Keratinocyte (primary cell): ENCODE measurements at regions not wholly inside any gene's neighbourhood (a gene's known extent, or its start where the extent isn't known, plus 50 kb on each side); places are given as distances from the start of the nearest gene placed in this dataset.

Source experiments
- DNase-seq: peaks from one replicate; pipeline ENCODE4 v3.0.0-alpha.2; 2011; ENCODE audit warnings: low read depth, missing footprints, low spot score
- FAIRE-seq: peaks from 2 replicates; lab custom pipeline; 2011; peaks lifted over from hg19 to GRCh38; lab: Jason Lieb, UNC
- H2AFZ ChIP-seq: 2 replicates; pipeline ENCODE4 v1.6.0; 2012; ENCODE audit warnings: low read length, control low read depth, inconsistent platforms; ENCODE audit not compliant: control insufficient read depth
- H3K27ac ChIP-seq: 2 replicates; pipeline ENCODE4 v1.5.1; 2011; ENCODE audit warnings: low read length; ENCODE audit not compliant: control insufficient read depth, insufficient read depth
- H3K27me3 ChIP-seq: 3 replicates; pipeline ENCODE4 v1.6.0; 2011; ENCODE audit warnings: low read length; ENCODE audit not compliant: control insufficient read depth, insufficient read depth; ENCODE audit errors: extremely low read depth
- H3K36me3 ChIP-seq, 2 experiments: 2 replicates in 1 of 2; 3 replicates in 1 of 2; pipeline ENCODE4 v1.5.1; 2011; ENCODE audit warnings: low read length in 2 of 2, mild to moderate bottlenecking in 1 of 2; ENCODE audit not compliant: control insufficient read depth in 2 of 2, insufficient read depth in 2 of 2; ENCODE audit errors: extremely low read depth in 1 of 2
- H3K4me1 ChIP-seq: 3 replicates; pipeline ENCODE4 v1.5.1; 2011; ENCODE audit warnings: low read length; ENCODE audit not compliant: control insufficient read depth, insufficient read depth; ENCODE audit errors: extremely low read depth
- H3K4me2 ChIP-seq: 3 replicates; pipeline ENCODE4 v1.6.0; 2011; ENCODE audit warnings: low read depth, low read length; ENCODE audit not compliant: control insufficient read depth, insufficient read depth; ENCODE audit errors: extremely low read depth
- H3K4me3 ChIP-seq, 3 experiments: fragments of 200-600 bp in 1 of 3; sonication (generic) in 1 of 3; 2 replicates in 2 of 3; 3 replicates in 1 of 3; pipeline ENCODE4 v1.5.1; 2011 to 2016; ENCODE audit warnings: low read length in 3 of 3, mild to moderate bottlenecking in 3 of 3, control low read depth in 2 of 3, inconsistent platforms in 1 of 3, low read depth in 1 of 3, mixed read lengths in 1 of 3, mixed run types in 1 of 3, moderate library complexity in 1 of 3; ENCODE audit not compliant: control insufficient read depth in 2 of 3, insufficient read depth in 2 of 3; ENCODE audit errors: extremely low read depth in 1 of 3
- H3K79me2 ChIP-seq: 2 replicates; pipeline ENCODE4 v1.6.0; 2012; ENCODE audit warnings: low read length; ENCODE audit not compliant: control insufficient read depth, insufficient read depth
- H3K9ac ChIP-seq: 3 replicates; pipeline ENCODE4 v1.6.0; 2011; ENCODE audit warnings: low read length; ENCODE audit not compliant: control insufficient read depth, insufficient read depth; ENCODE audit errors: extremely low read depth
- H3K9me1 ChIP-seq: 3 replicates; pipeline ENCODE4 v1.6.0; 2011; ENCODE audit warnings: low read length; ENCODE audit not compliant: control insufficient read depth, insufficient read depth; ENCODE audit errors: extremely low read depth
- H3K9me3 ChIP-seq: 2 replicates; pipeline ENCODE4 v1.5.1; 2012; ENCODE audit warnings: low read depth, low read length; ENCODE audit not compliant: control insufficient read depth
- H4K20me1 ChIP-seq: 3 replicates; pipeline ENCODE4 v1.6.0; 2011; ENCODE audit warnings: low read length; ENCODE audit not compliant: control insufficient read depth, insufficient read depth; ENCODE audit errors: extremely low read depth
- EZH2 ChIP-seq: IDR thresholded peaks from one replicate; pipeline ENCODE4 v1.6.1; 2012; ENCODE audit warnings: inconsistent platforms, mild to moderate bottlenecking, low read length, moderate library complexity
- dilution Hi-C: fragments of 300-500 bp; cut with MboI; formaldehyde crosslinking; loops from one replicate; pipeline ENCODE4 v1.7.0; 2020; ENCODE audit warnings: low sequenced_read_pairs; ENCODE audit not compliant: extremely low pct_ligation_motif_present
- TF ChIP-seq, protein P1 (sequence below), 3 experiments: IDR thresholded peaks in 1 of 3; conservative IDR thresholded peaks in 1 of 3; optimal IDR thresholded peaks in 1 of 3; 2 replicates in 2 of 3; 3 replicates in 1 of 3; pipeline versions ENCODE3 to v1.5.1; 2011; ENCODE audit warnings: low read length in 3 of 3, mild to moderate bottlenecking in 3 of 3, moderate library complexity in 2 of 3, control low read depth in 1 of 3, inconsistent platforms in 1 of 3; ENCODE audit not compliant: insufficient read depth in 2 of 3; ENCODE audit errors: extremely low read depth in 1 of 3

DNA sequence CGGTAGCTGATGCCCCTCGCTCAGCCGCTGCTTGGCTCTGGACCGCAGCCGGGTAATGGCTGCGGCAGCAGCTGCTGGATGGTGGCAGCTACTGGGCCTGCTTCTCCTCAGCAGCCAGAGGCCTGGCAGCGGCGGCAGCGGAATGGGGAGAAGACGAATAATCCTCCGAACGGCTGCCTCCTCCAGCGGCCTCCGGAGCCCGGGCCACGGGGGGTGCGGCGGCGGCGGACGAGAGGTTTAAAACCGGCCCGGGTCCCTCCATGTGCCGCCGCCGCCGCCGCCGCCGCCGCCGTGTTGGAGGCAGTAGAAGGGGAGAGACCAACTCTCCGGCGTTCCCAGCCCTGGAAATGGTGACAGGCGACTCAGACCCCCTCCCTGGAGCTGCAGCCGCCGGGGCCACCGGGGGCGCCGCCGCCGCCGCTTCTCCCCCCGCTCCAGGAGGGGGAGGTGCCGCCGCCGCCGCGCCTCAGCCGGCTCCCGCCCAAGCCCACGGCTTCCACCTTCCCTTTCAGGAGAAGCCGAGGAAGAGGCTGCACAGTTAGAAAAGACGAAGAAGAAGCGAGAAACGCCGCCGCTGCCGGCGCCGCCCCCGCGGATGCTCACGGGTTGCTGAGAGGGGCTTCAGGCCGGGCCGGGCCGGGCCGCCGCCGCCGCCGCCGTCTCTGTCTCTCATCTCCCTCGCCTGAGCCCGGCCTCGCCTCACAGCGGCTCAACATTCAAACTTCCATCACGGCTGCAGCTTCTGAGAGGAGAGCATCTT is 118.4 kb upstream of the PRSS3 start:
- FAIRE-seq (no peak), DNase-seq (no peak)
- Histone ChIP-seq H3K9me1 (no peaks in the 10 kb centered on the region), H3K4me1 (no peaks in the 10 kb centered on the region), H3K4me2 (peak overlapping the region; percentile 70), H3K27me3 (peaks cover 2% of the 10 kb centered on the region), H3K27ac (no peak overlapping the region), H3K79me2 (no peaks in the 10 kb centered on the region), H3K9ac (peak overlapping the region; percentile 28), H3K36me3 (no peaks in the 10 kb centered on the region), H4K20me1 (no peaks in the 10 kb centered on the region), H3K9me3 (no peaks in the 10 kb centered on the region), H2AFZ (peak overlapping the region; percentile 58), H3K4me3 (peak overlapping the region; percentile 40 to 67 (median 51))
- dilution Hi-C loops, result no loop called here
- TF ChIP-seq EZH2, result no peak
- TF ChIP-seq, protein P1, sequence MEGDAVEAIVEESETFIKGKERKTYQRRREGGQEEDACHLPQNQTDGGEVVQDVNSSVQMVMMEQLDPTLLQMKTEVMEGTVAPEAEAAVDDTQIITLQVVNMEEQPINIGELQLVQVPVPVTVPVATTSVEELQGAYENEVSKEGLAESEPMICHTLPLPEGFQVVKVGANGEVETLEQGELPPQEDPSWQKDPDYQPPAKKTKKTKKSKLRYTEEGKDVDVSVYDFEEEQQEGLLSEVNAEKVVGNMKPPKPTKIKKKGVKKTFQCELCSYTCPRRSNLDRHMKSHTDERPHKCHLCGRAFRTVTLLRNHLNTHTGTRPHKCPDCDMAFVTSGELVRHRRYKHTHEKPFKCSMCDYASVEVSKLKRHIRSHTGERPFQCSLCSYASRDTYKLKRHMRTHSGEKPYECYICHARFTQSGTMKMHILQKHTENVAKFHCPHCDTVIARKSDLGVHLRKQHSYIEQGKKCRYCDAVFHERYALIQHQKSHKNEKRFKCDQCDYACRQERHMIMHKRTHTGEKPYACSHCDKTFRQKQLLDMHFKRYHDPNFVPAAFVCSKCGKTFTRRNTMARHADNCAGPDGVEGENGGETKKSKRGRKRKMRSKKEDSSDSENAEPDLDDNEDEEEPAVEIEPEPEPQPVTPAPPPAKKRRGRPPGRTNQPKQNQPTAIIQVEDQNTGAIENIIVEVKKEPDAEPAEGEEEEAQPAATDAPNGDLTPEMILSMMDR (optimal IDR thresholded peaks at IDR 0.05 in 1 of 3, IDR thresholded peaks at IDR 0.05 in 1 of 3, conservative IDR thresholded peaks at IDR 0.05 in 1 of 3; ENCODE audit: extremely low read depth in 1 of 3, insufficient read depth in 2 of 3, low read length in 3 of 3), result no peak

DNA sequence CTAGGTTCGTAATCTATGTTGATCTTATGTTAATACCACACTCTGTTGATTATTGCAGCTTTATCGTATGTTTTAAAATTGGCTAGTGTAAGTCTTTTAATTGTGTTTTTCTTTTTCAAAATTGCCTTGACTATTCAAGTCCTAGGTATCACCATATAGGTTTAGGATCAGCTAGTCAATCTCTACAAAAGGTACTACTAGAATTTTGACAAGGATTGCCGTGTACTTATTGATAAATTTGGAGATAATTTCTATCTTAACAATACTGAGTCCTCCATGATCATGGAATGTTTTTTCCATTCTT is 117.9 kb upstream of the PRSS3 start:
- Histone ChIP-seq H3K4me3 (peak overlapping the region; percentile 40 to 67 (median 51)), H3K9ac (no peak overlapping the region), H3K4me2 (peak overlapping the region; percentile 70), H3K27ac (no peak overlapping the region), H3K36me3 (no peaks in the 10 kb centered on the region), H3K4me1 (no peaks in the 10 kb centered on the region), H3K9me3 (no peaks in the 10 kb centered on the region), H3K27me3 (peaks cover 2% of the 10 kb centered on the region), H3K9me1 (no peaks in the 10 kb centered on the region), H2AFZ (peak overlapping the region; percentile 51), H4K20me1 (no peaks in the 10 kb centered on the region), H3K79me2 (no peaks in the 10 kb centered on the region)
- no peak for FAIRE-seq
- DNase-seq, result no peak
- TF ChIP-seq, protein P1 (optimal IDR thresholded peaks at IDR 0.05 in 1 of 3, IDR thresholded peaks at IDR 0.05 in 1 of 3, conservative IDR thresholded peaks at IDR 0.05 in 1 of 3; ENCODE audit: extremely low read depth in 1 of 3, insufficient read depth in 2 of 3, low read length in 3 of 3), result no peak
- TF ChIP-seq EZH2, result peak; percentile 63
- dilution Hi-C loops, result no loop called here
